Upper lobe of left lung (tissue), 6 donors: ENCODE measurements at regions not wholly inside any gene's neighbourhood (a gene's known extent, or its start where the extent isn't known, plus 50 kb on each side); places are given as distances from the start of the nearest gene placed in this dataset.

Experiments
- ATAC-seq, 2 donors: fragments of 200-7000 bp; cut with Tn5 transposase; one replicate each; pipeline ENCODE4 v1.9.1; 2022; ENCODE audit warnings: mild to moderate bottlenecking in 2 of 2, moderate library complexity in 2 of 2; ENCODE audit not compliant: low FRiP score in 2 of 2
- DNase-seq, 2 donors: peaks; one replicate each; pipeline ENCODE4 v3.0.0-alpha.2; 2019 to 2020
- H3K27ac ChIP-seq, 4 donors: fragments of 200-600 bp; sonication (generic); one replicate each; pipeline ENCODE4 v1.5.1; 2016 to 2019
- H3K27me3 ChIP-seq, 4 donors: fragments of 200-600 bp; sonication (generic); one replicate each; pipeline ENCODE4 v1.5.1; 2017 to 2019
- H3K36me3 ChIP-seq, 4 donors: fragments of 200-600 bp; sonication (generic); one replicate each; pipeline ENCODE4 v1.5.1; 2016 to 2019
- H3K4me1 ChIP-seq, 4 donors: fragments of 200-600 bp; sonication (generic); one replicate each; pipeline ENCODE4 v1.5.1; 2018 to 2019
- H3K4me3 ChIP-seq, 4 donors: fragments of 200-600 bp; sonication (generic); one replicate each; pipeline ENCODE4 v1.5.1; 2017 to 2019; ENCODE audit warnings: mild to moderate bottlenecking in 2 of 4, moderate library complexity in 1 of 4
- H3K9me3 ChIP-seq, 4 donors: fragments of 200-600 bp; sonication (generic); one replicate each; pipeline ENCODE4 v1.5.1; 2018 to 2019
- CTCF ChIP-seq, 6 experiments: fragments of 450-650 bp in 4 of 6; fragments of 200-600 bp in 2 of 6; sonication (generic) in 2 of 6; IDR thresholded peaks; one replicate each; pipeline ENCODE4 v1.5.1; 2016 to 2019; ENCODE audit warnings: antibody characterized with exemption in 6 of 6
- EP300 ChIP-seq, 4 donors: sonication (generic); formaldehyde crosslinking; IDR thresholded peaks; one replicate each; pipeline ENCODE4 v1.5.1; 2017; ENCODE audit warnings: antibody characterized with exemption in 4 of 4, control low read depth in 2 of 4
- POLR2A ChIP-seq, 4 donors: fragments of 450-650 bp; IDR thresholded peaks; one replicate each; pipeline ENCODE4 v1.5.1; 2016 to 2017; ENCODE audit warnings: antibody characterized with exemption in 4 of 4, mild to moderate bottlenecking in 2 of 4
- POLR2AphosphoS5 ChIP-seq, 2 donors: sonication (generic); formaldehyde crosslinking; IDR thresholded peaks; one replicate each; pipeline ENCODE4 v1.5.1; 2017; ENCODE audit warnings: antibody characterized with exemption in 2 of 2
- WGBS, 2 donors: methylation state at CpG; one replicate each; pipeline ENCODE4 v1.1.5; 2017 to 2018; 5-methylcytosine and 5-hydroxymethylcytosine counted together
- donor health status: DM: no; HTN: no; CAD: no; lungs with moderate emphysema.
- donor health status: DM: no; HTN: yes; CAD: no; lungs with severe emphysema.

GRCh38 chr9:29435368-29435767 lies 1862.1 kb upstream of the C9orf72 start:
- Histone ChIP-seq H3K27ac (no peak overlapping the region), H3K36me3 (no peaks in the 10 kb centered on the region), H3K9me3 (no peaks in the 10 kb centered on the region), H3K4me3 (no peak overlapping the region), H3K27me3 (no peaks in the 10 kb centered on the region), H3K4me1 (no peaks in the 10 kb centered on the region)
- 83 to 92% methylated on average over 1 of the region's 1 CpG for WGBS, 2 donors
- TF ChIP-seq POLR2A (IDR thresholded peaks at IDR 0.05) (no peak), CTCF (IDR thresholded peaks at IDR 0.05) (no peak), POLR2AphosphoS5 (IDR thresholded peaks at IDR 0.05) (no peak), EP300 (IDR thresholded peaks at IDR 0.05) (no peak)
- no peak for ATAC-seq
- DNase-seq, result no peak

DNA sequence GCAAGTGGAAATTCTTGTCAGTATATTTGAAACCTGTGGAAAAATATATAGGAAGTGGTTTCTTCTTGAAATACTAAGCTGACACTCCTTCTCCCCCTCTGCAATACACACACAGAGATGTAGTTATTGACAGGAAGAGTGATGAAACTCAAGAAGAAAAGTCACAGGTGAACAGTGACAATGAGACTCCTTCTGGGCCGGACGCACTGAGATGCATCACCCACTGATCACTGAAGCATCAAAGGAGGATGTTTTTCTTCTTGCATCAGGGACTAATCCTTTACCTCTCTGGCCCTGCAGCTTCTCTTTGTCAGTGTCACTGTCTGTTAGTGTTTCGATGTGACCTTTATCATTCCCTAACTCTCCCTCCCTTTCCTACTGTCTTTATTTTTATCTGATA lies 1864.2 kb upstream of the C9orf72 start:
- Histone ChIP-seq H3K9me3 (no peaks in the 10 kb centered on the region), H3K27ac (no peak overlapping the region), H3K4me3 (no peak overlapping the region), H3K27me3 (no peaks in the 10 kb centered on the region), H3K36me3 (no peaks in the 10 kb centered on the region), H3K4me1 (no peaks in the 10 kb centered on the region)
- WGBS, 2 donors, result 58 to 60% methylated on average over 3 of the region's 3 CpGs
- no peak for ATAC-seq
- TF ChIP-seq POLR2AphosphoS5 (IDR thresholded peaks at IDR 0.05), result no peak
- no peak for TF ChIP-seq POLR2A (IDR thresholded peaks at IDR 0.05)
- TF ChIP-seq EP300 (IDR thresholded peaks at IDR 0.05), result no peak
- no peak for TF ChIP-seq CTCF (IDR thresholded peaks at IDR 0.05)
- no peak for DNase-seq

DNA sequence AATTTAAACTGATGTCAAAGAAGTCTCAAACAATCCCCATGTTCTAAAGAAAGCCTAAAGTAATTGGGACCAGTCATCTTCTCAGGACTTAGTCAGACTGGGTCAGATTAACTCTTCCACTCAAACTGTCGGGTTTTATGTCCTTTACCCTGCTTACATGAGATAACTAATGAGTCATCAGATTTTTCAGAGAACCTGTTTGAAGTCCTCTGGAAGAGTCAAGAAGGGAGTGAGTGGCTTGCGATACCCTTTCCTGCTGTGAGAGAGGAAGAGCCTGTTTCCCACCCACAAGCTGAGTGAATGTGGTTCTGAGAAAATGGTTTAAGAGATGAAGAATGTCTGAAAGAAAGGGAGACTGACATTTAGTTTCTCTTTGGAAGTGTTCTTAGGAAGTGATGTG lies 1866.7 kb upstream of the C9orf72 start:
- no peak for ATAC-seq
- H3K27me3 ChIP-seq, result no peaks in the 10 kb centered on the region
- 50 to 52% methylated on average over 2 of the region's 2 CpGs for WGBS, 2 donors
- no peaks in the 10 kb centered on the region for H3K9me3 ChIP-seq
- no peaks in the 10 kb centered on the region for H3K36me3 ChIP-seq
- H3K4me3 ChIP-seq, result no peak overlapping the region
- DNase-seq, result no peak
- no peak overlapping the region for H3K27ac ChIP-seq
- no peaks in the 10 kb centered on the region for H3K4me1 ChIP-seq
- TF ChIP-seq EP300 (IDR thresholded peaks at IDR 0.05), result no peak
- TF ChIP-seq POLR2A (IDR thresholded peaks at IDR 0.05), result no peak
- TF ChIP-seq POLR2AphosphoS5 (IDR thresholded peaks at IDR 0.05), result no peak
- no peak for TF ChIP-seq CTCF (IDR thresholded peaks at IDR 0.05)

DNA sequence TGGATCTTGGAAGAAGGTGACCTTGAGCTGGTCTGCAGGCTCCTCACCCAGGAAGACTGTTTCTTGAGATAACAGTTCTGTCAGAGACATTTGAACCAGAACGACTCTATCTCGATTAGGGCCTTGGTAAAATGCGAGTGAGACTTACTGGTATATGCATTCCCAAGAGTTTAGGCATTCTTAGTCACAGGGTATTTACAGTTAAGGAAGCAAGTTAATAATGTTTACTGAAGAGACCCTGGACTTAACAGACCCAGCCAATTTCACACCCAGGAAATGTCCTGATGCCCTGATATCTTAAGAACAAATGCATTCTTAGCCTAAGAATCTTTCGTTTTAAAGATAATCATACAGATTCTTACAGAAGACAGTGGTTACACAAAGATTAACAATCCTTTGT lies 1867.2 kb upstream of the C9orf72 start:
- TF ChIP-seq POLR2A (IDR thresholded peaks at IDR 0.05) (no peak), POLR2AphosphoS5 (IDR thresholded peaks at IDR 0.05) (no peak), EP300 (IDR thresholded peaks at IDR 0.05) (no peak), CTCF (IDR thresholded peaks at IDR 0.05) (no peak)
- 68 to 79% methylated on average over 4 of the region's 4 CpGs for WGBS, 2 donors

GRCh38 chr9:29445751-29446150 lies 1872.5 kb upstream of the C9orf72 start:
- no peaks in the 10 kb centered on the region for H3K27me3 ChIP-seq
- H3K4me3 ChIP-seq, result no peak overlapping the region
- H3K9me3 ChIP-seq, result no peaks in the 10 kb centered on the region
- H3K36me3 ChIP-seq, result no peaks in the 10 kb centered on the region
- TF ChIP-seq POLR2AphosphoS5 (IDR thresholded peaks at IDR 0.05), result no peak
- no peak for TF ChIP-seq EP300 (IDR thresholded peaks at IDR 0.05)
- TF ChIP-seq CTCF (IDR thresholded peaks at IDR 0.05), result no peak
- TF ChIP-seq POLR2A (IDR thresholded peaks at IDR 0.05), result no peak
- H3K4me1 ChIP-seq, result no peaks in the 10 kb centered on the region
- no peak overlapping the region for H3K27ac ChIP-seq
- 66 to 82% methylated on average over 3 of the region's 3 CpGs for WGBS, 2 donors
- DNase-seq (no peak), ATAC-seq (no peak)

More for the DNA sequence above, 1867.2 kb upstream of the C9orf72 start:
- Histone ChIP-seq H3K4me1 (no peaks in the 10 kb centered on the region), H3K27ac (no peak overlapping the region), H3K36me3 (no peaks in the 10 kb centered on the region), H3K27me3 (no peaks in the 10 kb centered on the region), H3K9me3 (no peaks in the 10 kb centered on the region), H3K4me3 (no peak overlapping the region)
- ATAC-seq (no peak), DNase-seq (no peak)
